ENCODE measurements at regions not wholly inside any gene's neighbourhood (a gene's known extent, or its start where the extent isn't known, plus 50 kb on each side); places are given as distances from the start of the nearest gene placed in this dataset.

- no peak for TF ChIP-seq CTCF (conservative IDR thresholded peaks at IDR 0.05; ENCODE audit: low read depth, low read length)
- no peak for TF ChIP-seq POLR2A (IDR thresholded peaks at IDR 0.05; ENCODE audit: low read depth, low read length)
- no peak for TF ChIP-seq MAFK (IDR thresholded peaks at IDR 0.05; ENCODE audit: low read depth, low read length)
- no peak for TF ChIP-seq NFE2L2 (IDR thresholded peaks at IDR 0.05; ENCODE audit: low read depth, low read length)
- no peak for TF ChIP-seq RFX5 (IDR thresholded peaks at IDR 0.05; ENCODE audit: low read depth, low read length)
- TF ChIP-seq FOS (IDR thresholded peaks at IDR 0.05; ENCODE audit: low read depth, low read length): no peak
- no peak for TF ChIP-seq ELK1 (IDR thresholded peaks at IDR 0.05; ENCODE audit: borderline replicate concordance, low read depth, low read length)
- TF ChIP-seq MXI1 (IDR thresholded peaks at IDR 0.05; ENCODE audit: borderline replicate concordance, low read depth, low read length): no peak
- no peak for TF ChIP-seq CEBPB (IDR thresholded peaks at IDR 0.05; ENCODE audit: low read depth, low read length)
- no peak for TF ChIP-seq CHD1 (IDR thresholded peaks at IDR 0.05; ENCODE audit: low read depth, low read length)
These were observed 53.5 kb upstream of the PDE5A start for GRCh38 chr4:119682099-119682498.
